GM18870 (cell line): ENCODE measurements at regions not wholly inside any gene's neighbourhood (a gene's known extent, or its start where the extent isn't known, plus 50 kb on each side); places are given as distances from the start of the nearest gene placed in this dataset.

Source experiments
- ATAC-seq: cut with Tn5 transposase; IDR thresholded peaks from one replicate; pipeline ENCODE4 v1.9.1; 2021; ENCODE audit warnings: moderate library complexity; ENCODE audit not compliant: unreplicated experiment

- no peak for ATAC-seq
These were observed 58.2 kb downstream of the MEX3B start for GRCh38 chr15:81987628-81988027.

GRCh38 chr15:81983497-81983896 lies 62.3 kb downstream of the MEX3B start:
- no peak for ATAC-seq

- no peak for ATAC-seq
These were observed 63.0 kb downstream of the MEX3B start for GRCh38 chr15:81982808-81983207.

GRCh38 chr15:81981908-81982307 lies 63.9 kb downstream of the MEX3B start:
- ATAC-seq: no peak

GRCh38 chr15:81977464-81977863 lies 68.4 kb downstream of the MEX3B start:
- no peak for ATAC-seq

GRCh38 chr15:81968691-81969090 lies 77.1 kb downstream of the MEX3B start:
- ATAC-seq: no peak

GRCh38 chr15:81966631-81967030 lies 79.2 kb downstream of the MEX3B start:
- no peak for ATAC-seq

GRCh38 chr15:81962482-81962881 lies 83.3 kb downstream of the MEX3B start:
- ATAC-seq: no peak

GRCh38 chr15:81959196-81959595 lies 86.6 kb downstream of the MEX3B start:
- no peak for ATAC-seq

GRCh38 chr15:81957698-81958097 lies 88.1 kb downstream of the MEX3B start:
- no peak for ATAC-seq

- ATAC-seq: no peak
These were observed 90.3 kb downstream of the MEX3B start for GRCh38 chr15:81955382-81956062.

GRCh38 chr15:81954158-81954783 lies 91.5 kb downstream of the MEX3B start:
- no peak for ATAC-seq

- ATAC-seq: no peak
These were observed 94.9 kb downstream of the MEX3B start for GRCh38 chr15:81950841-81951414.

- ATAC-seq: no peak
These were observed 97.1 kb downstream of the MEX3B start for GRCh38 chr15:81948751-81949150.

GRCh38 chr15:81948222-81948621 lies 97.6 kb downstream of the MEX3B start:
- ATAC-seq: no peak

- ATAC-seq: no peak
These were observed 98.3 kb downstream of the MEX3B start for GRCh38 chr15:81947548-81947947.

GRCh38 chr15:81945014-81945615 lies 100.7 kb downstream of the MEX3B start:
- no peak for ATAC-seq

GRCh38 chr15:81942655-81943195 lies 103.1 kb downstream of the MEX3B start:
- no peak for ATAC-seq

- no peak for ATAC-seq
These were observed 103.7 kb downstream of the MEX3B start for GRCh38 chr15:81942157-81942556.

GRCh38 chr15:81941479-81941878 lies 104.3 kb downstream of the MEX3B start:
- ATAC-seq: no peak
